Caco-2 (cell line): ENCODE measurements at regions not wholly inside any gene's neighbourhood (a gene's known extent, or its start where the extent isn't known, plus 50 kb on each side); places are given as distances from the start of the nearest gene placed in this dataset.

Experiments used
- BruUV-seq: library from RNA; stranded (reverse); fragments of 400-500 nt; replicated peaks from 2 replicates; lab custom pipeline; 2021; lab: Mats Ljungman, UMichigan
- CTCF ChIA-PET: fragments of 300-600 bp; sonication (Branson Sonifier 250); formaldehyde crosslinking; loops from one replicate; lab custom pipeline; 2022; ENCODE audit warnings: antibody characterized with exemption; lab: Charles Lee
- POLR2A ChIA-PET: fragments of 300-600 bp; sonication (Branson Sonifier 250); formaldehyde crosslinking; loops from one replicate; lab custom pipeline; 2022; ENCODE audit warnings: antibody characterized with exemption; lab: Charles Lee
- DNase-seq, 2 experiments: peaks; one replicate each; pipeline versions ENCODE4 v3.0.0 to v3.0.0-alpha.2; 2020 to 2022
- H3K27me3 ChIP-seq: replicated peaks from 2 replicates; pipeline ENCODE4 v1.6.0; 2011; ENCODE audit warnings: low read length; ENCODE audit not compliant: control insufficient read depth, insufficient read depth
- H3K36me3 ChIP-seq: 2 replicates; pipeline ENCODE4 v1.5.1; 2011; ENCODE audit warnings: low read length; ENCODE audit not compliant: control insufficient read depth, insufficient read depth
- H3K4me1 ChIP-seq: fragments of 250-450 bp; sonication (Bioruptor Pico); 2 replicates; pipeline ENCODE4 v1.5.1; 2020; ENCODE audit warnings: mild to moderate bottlenecking
- H3K4me3 ChIP-seq: 2 replicates; pipeline ENCODE4 v1.5.1; 2011; ENCODE audit warnings: low read depth, mild to moderate bottlenecking, control low read depth, low read length
- H3K9me3 ChIP-seq: fragments of 250-450 bp; sonication (Bioruptor Pico); 2 replicates; pipeline ENCODE4 v1.5.1; 2020; ENCODE audit warnings: mild to moderate bottlenecking, moderate library complexity
- H3K27ac Mint-ChIP-seq: one replicate; pipeline ENCODE4 v1.8.0; 2022; ENCODE audit warnings: mixed read lengths; ENCODE audit not compliant: unreplicated experiment
- H3K27me3 Mint-ChIP-seq: one replicate; pipeline ENCODE4 v1.8.0; 2022; ENCODE audit warnings: mixed read lengths; ENCODE audit not compliant: insufficient read depth, unreplicated experiment
- H3K36me3 Mint-ChIP-seq: one replicate; pipeline ENCODE4 v1.8.0; 2022; ENCODE audit warnings: mild to moderate bottlenecking, mixed read lengths; ENCODE audit not compliant: insufficient read depth, unreplicated experiment
- H3K4me1 Mint-ChIP-seq: one replicate; pipeline ENCODE4 v1.8.0; 2022; ENCODE audit warnings: low read depth, mixed read lengths; ENCODE audit not compliant: unreplicated experiment
- H3K4me3 Mint-ChIP-seq: one replicate; pipeline ENCODE4 v1.8.0; 2022; ENCODE audit warnings: mild to moderate bottlenecking, moderate library complexity, mixed read lengths; ENCODE audit not compliant: unreplicated experiment
- H3K9me3 Mint-ChIP-seq: one replicate; pipeline ENCODE4 v1.8.0; 2022; ENCODE audit warnings: mixed read lengths; ENCODE audit not compliant: unreplicated experiment
- CTCF ChIP-seq, 2 experiments: fragments of 200-600 bp in 1 of 2; IDR thresholded peaks; 1 replicate in 1 of 2; 2 replicates in 1 of 2; pipeline versions ENCODE4 v1.5.1 to v1.8.0; 2011 to 2022; ENCODE audit warnings: antibody characterized with exemption in 1 of 2, control low read depth in 1 of 2, inconsistent platforms in 1 of 2, low read depth in 1 of 2, low read length in 1 of 2, mild to moderate bottlenecking in 1 of 2, moderate library complexity in 1 of 2; ENCODE audit not compliant: insufficient read depth in 1 of 2, severe bottlenecking in 1 of 2, unreplicated experiment in 1 of 2
- intact Hi-C: fragments of 100-400 bp; cut with micrococcal nuclease; formaldehyde crosslinking; loops from one replicate; pipeline ENCODE4 v1.10.0; 2022; ENCODE audit not compliant: unreplicated experiment

GRCh38 chr16:89038221-89038721, 55.4 kb upstream of the ACSF3 start:
- Histone ChIP-seq H3K27me3 (no peaks in the 10 kb centered on the region; the same call in none of the 2 replicates), H3K36me3 (no peaks in the 10 kb centered on the region), H3K4me3 (no peak overlapping the region), H3K9me3 (no peaks in the 10 kb centered on the region), H3K4me1 (no peaks in the 10 kb centered on the region)
- H3K27ac Mint-ChIP-seq: no peak overlapping the region
- BruUV-seq: no TSS peak
- H3K27me3 Mint-ChIP-seq: peaks cover 41% of the 10 kb centered on the region
- POLR2A ChIA-PET: no interaction called here
- H3K4me3 Mint-ChIP-seq: no peak overlapping the region
- intact Hi-C loops: no loop called here
- H3K9me3 Mint-ChIP-seq: no peaks in the 10 kb centered on the region
- CTCF ChIA-PET: no interaction called here
- no peaks in the 10 kb centered on the region for H3K4me1 Mint-ChIP-seq
- no peak for DNase-seq
- peaks cover 6% of the 10 kb centered on the region for H3K36me3 Mint-ChIP-seq
- TF ChIP-seq CTCF (IDR thresholded peaks at IDR 0.05; ENCODE audit: insufficient read depth in 1 of 2, low read depth in 1 of 2, low read length in 1 of 2, severe bottlenecking in 1 of 2, unreplicated experiment in 1 of 2): no peak

GRCh38 chr16:89038811-89039735, 54.6 kb upstream of the ACSF3 start:
- peaks cover 36% of the 10 kb centered on the region for H3K27me3 Mint-ChIP-seq
- BruUV-seq: no TSS peak
- H3K36me3 Mint-ChIP-seq: peaks cover 6% of the 10 kb centered on the region
- H3K4me1 Mint-ChIP-seq: no peaks in the 10 kb centered on the region
- H3K4me3 Mint-ChIP-seq: no peak overlapping the region
- Histone ChIP-seq H3K9me3 (no peaks in the 10 kb centered on the region), H3K27me3 (peaks cover 1% of the 10 kb centered on the region), H3K4me1 (no peaks in the 10 kb centered on the region), H3K4me3 (no peak overlapping the region), H3K36me3 (no peaks in the 10 kb centered on the region)
- no peak for DNase-seq
- intact Hi-C loops: no loop called here
- H3K27ac Mint-ChIP-seq: no peak overlapping the region
- ChIA-PET CTCF (no interaction called here), POLR2A (no interaction called here)
- H3K9me3 Mint-ChIP-seq: no peaks in the 10 kb centered on the region
- TF ChIP-seq CTCF (IDR thresholded peaks at IDR 0.05; ENCODE audit: insufficient read depth in 1 of 2, low read depth in 1 of 2, low read length in 1 of 2, severe bottlenecking in 1 of 2, unreplicated experiment in 1 of 2): no peak

GRCh38 chr16:89039756-89040155, 53.9 kb upstream of the ACSF3 start:
- Mint-ChIP-seq H3K4me3 (no peak overlapping the region), H3K9me3 (no peaks in the 10 kb centered on the region), H3K36me3 (peaks cover 6% of the 10 kb centered on the region), H3K27me3 (peaks cover 40% of the 10 kb centered on the region), H3K4me1 (no peaks in the 10 kb centered on the region), H3K27ac (no peak overlapping the region)
- Histone ChIP-seq H3K4me3 (no peak overlapping the region), H3K27me3 (peaks cover 1% of the 10 kb centered on the region), H3K4me1 (no peaks in the 10 kb centered on the region), H3K36me3 (no peaks in the 10 kb centered on the region), H3K9me3 (no peaks in the 10 kb centered on the region)
- no TSS peak for BruUV-seq
- CTCF ChIA-PET: no interaction called here
- DNase-seq: no peak
- POLR2A ChIA-PET: no interaction called here
- no peak for TF ChIP-seq CTCF (IDR thresholded peaks at IDR 0.05; ENCODE audit: insufficient read depth in 1 of 2, low read depth in 1 of 2, low read length in 1 of 2, severe bottlenecking in 1 of 2, unreplicated experiment in 1 of 2)
- intact Hi-C loops: no loop called here
